Heart left ventricle (tissue), 13 donors: ENCODE measurements at regions not wholly inside any gene's neighbourhood (a gene's known extent, or its start where the extent isn't known, plus 50 kb on each side); places are given as distances from the start of the nearest gene placed in this dataset.

Experiments used
- CTCF ChIP-seq, 12 donors: fragments of 200-600 bp; sonication (generic) in 4 of 12; IDR thresholded peaks; one replicate each; pipeline versions ENCODE4 v1.5.0 to v1.8.0; 2018 to 2022; ENCODE audit warnings: antibody characterized with exemption in 12 of 12, mild to moderate bottlenecking in 5 of 12
- POLR2A ChIP-seq, 2 donors: fragments of 450-650 bp; IDR thresholded peaks; one replicate each; pipeline ENCODE4 v1.6.1; 2017; ENCODE audit warnings: antibody characterized with exemption in 2 of 2, mild to moderate bottlenecking in 2 of 2, moderate library complexity in 2 of 2
- donor health status: ischemic (EF 13 %, LVEDD 7.1; RV severe dilation, severe dysfunction).
- donor health status: DM: no; HTN: yes; CAD: no.
- donor health status: DM: no; HTN: no; CAD: no.
- donor health status: ischemic (EF 25% LVEDD 6.9; RV normal size, moderate dysfunction).
- donor health status: ischemic (EF 25% LVEDD 5.7; RV mildly dilated, moderate dysfunction).
- donor health status: ischemic (EF 35%, LVEDD 5.7; RV mildly dilated, moderate dysfunction).
- donor health status: nonischemic (EF 11% LVEDD 7.7; RV severe dilation, severe dysfunction).
- donor health status: DM: yes; HTN: yes; CAD: no.
- donor health status: PGD.
- donor health status: ischemic (EF 29% LVEDD 5.4; RV normal size, mild dysfunction).
- donor health status: nonischemic (EF 23%, LVEDD 6.1; RV moderate dilation, normal function).

- no peak for TF ChIP-seq CTCF (IDR thresholded peaks at IDR 0.05)
- TF ChIP-seq POLR2A (IDR thresholded peaks at IDR 0.05), result no peak
These were observed 132.0 kb downstream of the FAM174A start for GRCh38 chr5:100667161-100667630.
